Peyer's patch (tissue), 4 donors: ENCODE measurements at regions not wholly inside any gene's neighbourhood (a gene's known extent, or its start where the extent isn't known, plus 50 kb on each side); places are given as distances from the start of the nearest gene placed in this dataset.
A peak's percentile ranks its signal among the peaks of the same experiment; 100 is the strongest.

Experiments used
- POLR2A ChIP-seq, 2 donors: fragments of 450-650 bp; IDR thresholded peaks; one replicate each; pipeline ENCODE4 v1.5.1; 2017; ENCODE audit warnings: antibody characterized with exemption in 2 of 2, mild to moderate bottlenecking in 2 of 2, moderate library complexity in 2 of 2
- TF ChIP-seq, protein P1 (sequence below), 6 experiments: fragments of 450-650 bp in 4 of 6; fragments of 200-600 bp in 2 of 6; sonication (generic) in 1 of 6; IDR thresholded peaks; one replicate each; pipeline ENCODE4 v1.5.1; 2017 to 2019; ENCODE audit warnings: antibody characterized with exemption in 6 of 6, mild to moderate bottlenecking in 3 of 6, moderate library complexity in 1 of 6

DNA sequence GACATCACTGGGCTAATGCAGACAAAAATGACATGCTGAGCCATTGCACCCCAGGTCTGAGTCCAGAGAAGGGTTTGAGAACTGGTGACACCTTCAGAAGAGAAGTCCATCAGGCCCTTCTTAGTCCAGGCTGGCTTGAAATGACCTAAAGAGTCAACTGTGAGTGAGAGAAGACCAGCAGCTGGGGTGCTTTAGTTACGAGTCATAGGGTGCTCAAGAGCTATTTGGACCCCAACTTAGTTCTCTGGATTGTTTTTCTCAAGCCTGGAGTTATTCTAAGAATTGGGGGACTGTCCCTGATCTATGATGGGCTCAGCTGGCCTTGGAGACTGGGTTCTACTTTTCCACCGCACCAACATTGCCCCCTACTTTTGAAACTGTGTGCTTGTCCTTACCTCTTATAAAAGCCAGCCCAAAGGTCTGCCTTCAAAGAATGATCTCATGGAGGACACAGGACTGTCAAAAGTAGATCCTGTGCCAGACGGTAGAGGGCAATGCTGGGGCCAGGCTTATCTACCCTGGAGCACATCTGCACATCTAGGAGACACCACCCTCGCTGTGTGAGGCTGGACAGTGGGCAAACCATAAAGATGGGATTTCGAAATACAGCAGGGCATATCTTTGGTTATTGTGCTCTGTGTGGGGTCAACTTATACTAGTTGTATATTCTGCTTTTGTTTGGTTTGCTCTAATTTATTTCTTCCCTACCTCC lies 333.0 kb upstream of the SLC14A2 start:
- TF ChIP-seq, protein P1, sequence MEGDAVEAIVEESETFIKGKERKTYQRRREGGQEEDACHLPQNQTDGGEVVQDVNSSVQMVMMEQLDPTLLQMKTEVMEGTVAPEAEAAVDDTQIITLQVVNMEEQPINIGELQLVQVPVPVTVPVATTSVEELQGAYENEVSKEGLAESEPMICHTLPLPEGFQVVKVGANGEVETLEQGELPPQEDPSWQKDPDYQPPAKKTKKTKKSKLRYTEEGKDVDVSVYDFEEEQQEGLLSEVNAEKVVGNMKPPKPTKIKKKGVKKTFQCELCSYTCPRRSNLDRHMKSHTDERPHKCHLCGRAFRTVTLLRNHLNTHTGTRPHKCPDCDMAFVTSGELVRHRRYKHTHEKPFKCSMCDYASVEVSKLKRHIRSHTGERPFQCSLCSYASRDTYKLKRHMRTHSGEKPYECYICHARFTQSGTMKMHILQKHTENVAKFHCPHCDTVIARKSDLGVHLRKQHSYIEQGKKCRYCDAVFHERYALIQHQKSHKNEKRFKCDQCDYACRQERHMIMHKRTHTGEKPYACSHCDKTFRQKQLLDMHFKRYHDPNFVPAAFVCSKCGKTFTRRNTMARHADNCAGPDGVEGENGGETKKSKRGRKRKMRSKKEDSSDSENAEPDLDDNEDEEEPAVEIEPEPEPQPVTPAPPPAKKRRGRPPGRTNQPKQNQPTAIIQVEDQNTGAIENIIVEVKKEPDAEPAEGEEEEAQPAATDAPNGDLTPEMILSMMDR (IDR thresholded peaks at IDR 0.05): peak in 2 of 6 experiments; percentile 9 to 17
- TF ChIP-seq POLR2A (IDR thresholded peaks at IDR 0.05): no peak
